HEK293 (cell line): ENCODE measurements at regions not wholly inside any gene's neighbourhood (a gene's known extent, or its start where the extent isn't known, plus 50 kb on each side); places are given as distances from the start of the nearest gene placed in this dataset.

Experiments used
- CTCF ChIP-seq: fragments of 450-650 bp; formaldehyde crosslinking; IDR thresholded peaks from 2 replicates; pipeline ENCODE4 v1.5.1; 2016; ENCODE audit warnings: missing biosample characterization, missing genetic modification characterization
- ZNF133 ChIP-seq: fragments of 450-650 bp; formaldehyde crosslinking; IDR thresholded peaks from 2 replicates; pipeline ENCODE4 v1.5.1; 2016; ENCODE audit warnings: missing biosample characterization, missing genetic modification characterization
- ZNF335 ChIP-seq: fragments of 450-650 bp; formaldehyde crosslinking; conservative IDR thresholded peaks from 2 replicates; pipeline ENCODE4 v1.5.1; 2016; ENCODE audit warnings: missing biosample characterization, missing genetic modification characterization
- ZXDB ChIP-seq: fragments of 450-650 bp; formaldehyde crosslinking; IDR thresholded peaks from 2 replicates; pipeline ENCODE4 v1.5.1; 2016; ENCODE audit warnings: missing biosample characterization, missing genetic modification characterization
- TF ChIP-seq, protein P1 (sequence below): fragments of 450-650 bp; formaldehyde crosslinking; IDR thresholded peaks from 2 replicates; pipeline ENCODE4 v1.5.1; 2016; ENCODE audit warnings: missing biosample characterization, missing genetic modification characterization

GRCh38 chr11:70489276-70489675 is 90.9 kb downstream of the CTTN start:
- TF ChIP-seq ZNF335 (no peak), CTCF (tag by site-specific recombination) (no peak), ZXDB (tag by site-specific recombination) (no peak), ZNF133 (tag by site-specific recombination) (no peak)
- TF ChIP-seq, protein P1, sequence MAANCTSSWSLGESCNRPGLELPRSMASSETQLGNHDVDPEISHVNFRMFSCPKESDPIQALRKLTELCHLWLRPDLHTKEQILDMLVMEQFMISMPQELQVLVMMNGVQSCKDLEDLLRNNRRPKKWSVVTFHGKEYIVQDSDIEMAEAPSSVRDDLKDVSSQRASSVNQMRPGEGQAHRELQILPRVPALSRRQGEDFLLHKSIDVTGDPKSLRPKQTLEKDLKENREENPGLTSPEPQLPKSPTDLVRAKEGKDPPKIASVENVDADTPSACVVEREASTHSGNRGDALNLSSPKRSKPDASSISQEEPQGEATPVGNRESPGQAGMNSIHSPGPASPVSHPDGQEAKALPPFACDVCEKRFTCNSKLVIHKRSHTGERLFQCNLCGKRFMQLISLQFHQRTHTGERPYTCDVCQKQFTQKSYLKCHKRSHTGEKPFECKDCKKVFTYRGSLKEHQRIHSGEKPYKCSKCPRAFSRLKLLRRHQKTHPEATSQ (tag by site-specific recombination), result no peak
